HepG2 (cell line): ENCODE measurements at regions not wholly inside any gene's neighbourhood (a gene's known extent, or its start where the extent isn't known, plus 50 kb on each side); places are given as distances from the start of the nearest gene placed in this dataset.

Experiments used
- AKAP8 ChIP-seq: sonication (generic); formaldehyde crosslinking; IDR thresholded peaks from 2 replicates; pipeline ENCODE4 v1.5.1; 2020; ENCODE audit warnings: mild to moderate bottlenecking, missing genetic modification reagents
- CTCF ChIP-seq: sonication (generic); formaldehyde crosslinking; IDR thresholded peaks from 2 replicates; pipeline ENCODE4 v1.5.0; 2020; ENCODE audit warnings: mild to moderate bottlenecking, missing genetic modification reagents, moderate library complexity
- ETV5 ChIP-seq: IDR thresholded peaks from 2 replicates; pipeline ENCODE4 v1.6.1; 2018; ENCODE audit warnings: missing biosample characterization, missing genetic modification reagents, inconsistent platforms, borderline replicate concordance
- FOSL2 ChIP-seq: sonication (generic); formaldehyde crosslinking; IDR thresholded peaks from 2 replicates; pipeline ENCODE4 v1.4.0; 2020; ENCODE audit warnings: missing genetic modification reagents
- FOXA3 ChIP-seq: IDR thresholded peaks from 2 replicates; pipeline ENCODE4 v1.6.1; 2016; ENCODE audit warnings: missing genetic modification reagents, missing compliant biosample characterization
- HOXA9 ChIP-seq: sonication (generic); formaldehyde crosslinking; IDR thresholded peaks from 2 replicates; pipeline ENCODE4 v1.8.1; 2022; ENCODE audit warnings: missing genetic modification reagents, mild to moderate bottlenecking, moderate library complexity, borderline replicate concordance
- JUN ChIP-seq: sonication (generic); formaldehyde crosslinking; IDR thresholded peaks from 2 replicates; pipeline ENCODE4 v1.4.0; 2020; ENCODE audit warnings: mild to moderate bottlenecking, missing genetic modification reagents
- KLF15 ChIP-seq: sonication (generic); formaldehyde crosslinking; IDR thresholded peaks from 2 replicates; pipeline ENCODE4 v1.8.1; 2023; ENCODE audit warnings: borderline replicate concordance, mild to moderate bottlenecking, inconsistent platforms, missing genetic modification reagents, mixed read lengths
- MATR3 ChIP-seq: sonication (generic); formaldehyde crosslinking; IDR thresholded peaks from 2 replicates; pipeline ENCODE4 v1.4.0; 2020; ENCODE audit warnings: missing genetic modification reagents
- MXI1 ChIP-seq: IDR thresholded peaks from 3 replicates; pipeline ENCODE4 v1.6.1; 2012; ENCODE audit warnings: low read depth, low read length, inconsistent platforms, borderline replicate concordance
- PRMT3 ChIP-seq: sonication (generic); formaldehyde crosslinking; IDR thresholded peaks from 2 replicates; pipeline ENCODE4 v1.8.1; 2022; ENCODE audit warnings: low read depth, mild to moderate bottlenecking, moderate library complexity, missing genetic modification reagents, borderline replicate concordance
- RBM22 ChIP-seq: fragments of 200-400 bp; formaldehyde crosslinking; optimal IDR thresholded peaks from 2 replicates; pipeline ENCODE3; 2017; ENCODE audit warnings: mild to moderate bottlenecking, low read length, moderate library complexity
- RBM39 ChIP-seq: fragments of 200-400 bp; formaldehyde crosslinking; IDR thresholded peaks from one replicate; pipeline ENCODE4 v1.6.1; 2018; ENCODE audit warnings: antibody characterized with exemption, mild to moderate bottlenecking, low read depth, low read length; ENCODE audit not compliant: poor library complexity, severe bottlenecking
- SRY ChIP-seq: sonication (generic); formaldehyde crosslinking; IDR thresholded peaks from 2 replicates; pipeline ENCODE4 v1.8.0; 2022; ENCODE audit warnings: mild to moderate bottlenecking, missing genetic modification reagents
- XBP1 ChIP-seq: sonication (generic); formaldehyde crosslinking; IDR thresholded peaks from 2 replicates; pipeline ENCODE4 v1.5.0; 2020; ENCODE audit warnings: missing genetic modification reagents
- ZC3H4 ChIP-seq: sonication (generic); formaldehyde crosslinking; IDR thresholded peaks from 2 replicates; pipeline ENCODE4 v1.4.0; 2020; ENCODE audit warnings: missing genetic modification reagents, borderline replicate concordance
- ZKSCAN1 ChIP-seq: fragments of 150-350 bp; IDR thresholded peaks from 2 replicates; pipeline ENCODE4 v1.6.1; 2014; ENCODE audit warnings: low read length
- ZNF296 ChIP-seq: sonication (generic); formaldehyde crosslinking; conservative IDR thresholded peaks from 2 replicates; pipeline ENCODE4 v1.5.0; 2020; ENCODE audit warnings: mild to moderate bottlenecking, missing genetic modification reagents
- ZNF33B ChIP-seq: sonication (generic); formaldehyde crosslinking; IDR thresholded peaks from 2 replicates; pipeline ENCODE4 v1.5.1; 2020; ENCODE audit warnings: mild to moderate bottlenecking, missing genetic modification reagents
- ZNF749 ChIP-seq: sonication (generic); formaldehyde crosslinking; IDR thresholded peaks from 2 replicates; pipeline ENCODE4 v1.8.0; 2022; ENCODE audit warnings: mild to moderate bottlenecking, missing genetic modification reagents, moderate library complexity, borderline replicate concordance
- TF ChIP-seq, protein P1 (sequence below): sonication (generic); formaldehyde crosslinking; IDR thresholded peaks from 2 replicates; pipeline ENCODE4 v1.4.0; 2020; ENCODE audit warnings: missing genetic modification reagents, borderline replicate concordance
- TF ChIP-seq, protein P2 (sequence below): sonication (generic); formaldehyde crosslinking; IDR thresholded peaks from 2 replicates; pipeline ENCODE4 v1.5.0; 2020; ENCODE audit warnings: missing genetic modification reagents
- TF ChIP-seq, protein P3 (sequence below): sonication (generic); formaldehyde crosslinking; conservative IDR thresholded peaks from 2 replicates; pipeline ENCODE4 v1.5.0; 2020; ENCODE audit warnings: missing genetic modification reagents
- TF ChIP-seq, protein P4 (sequence below): sonication (generic); formaldehyde crosslinking; conservative IDR thresholded peaks from 2 replicates; pipeline ENCODE4 v1.8.0; 2022; ENCODE audit warnings: low read depth, missing genetic modification reagents

DNA sequence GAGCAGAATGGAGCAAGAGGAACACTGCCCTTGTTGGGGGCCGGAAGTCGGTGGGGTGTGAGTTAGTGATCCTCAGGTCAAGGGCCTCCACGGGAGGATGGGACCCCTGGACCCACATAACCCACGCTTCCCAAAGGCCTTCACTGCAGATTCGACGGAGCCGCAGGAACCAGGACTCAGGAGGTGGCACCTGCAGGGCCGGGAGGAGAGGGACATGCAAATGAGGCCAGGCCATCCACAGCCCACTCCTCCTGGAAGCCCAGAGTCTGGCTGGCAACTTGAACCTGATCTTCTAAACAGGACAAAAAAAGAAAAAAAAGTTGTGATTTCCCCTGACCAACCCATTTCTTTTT lies 299.9 kb downstream of the SOX9 start (continued):
- TF ChIP-seq MXI1 (no peak), SRY (0 out of 2 replicates have a peak, but pooled peaks have one; percentile 6), FOSL2 (no peak), ZC3H4 (CRISPR knock-in tag) (no peak), ZNF749 (CRISPR knock-in tag) (no peak), RBM22 (no peak), JUN (CRISPR knock-in tag) (no peak), MATR3 (CRISPR knock-in tag) (no peak), CTCF (CRISPR knock-in tag) (no peak; the same call in 1 of the 2 replicates), XBP1 (CRISPR knock-in tag) (no peak), RBM39 (peak; percentile 82), ZNF33B (CRISPR knock-in tag) (no peak), ZKSCAN1 (no peak), AKAP8 (CRISPR knock-in tag) (no peak; the same call in 1 of the 2 replicates), KLF15 (no peak), FOXA3 (CRISPR knock-in tag) (no peak), ZNF296 (CRISPR knock-in tag) (no peak), HOXA9 (CRISPR knock-in tag) (no peak), ETV5 (CRISPR knock-in tag) (no peak), PRMT3 (CRISPR knock-in tag) (no peak)
- TF ChIP-seq, protein P1, sequence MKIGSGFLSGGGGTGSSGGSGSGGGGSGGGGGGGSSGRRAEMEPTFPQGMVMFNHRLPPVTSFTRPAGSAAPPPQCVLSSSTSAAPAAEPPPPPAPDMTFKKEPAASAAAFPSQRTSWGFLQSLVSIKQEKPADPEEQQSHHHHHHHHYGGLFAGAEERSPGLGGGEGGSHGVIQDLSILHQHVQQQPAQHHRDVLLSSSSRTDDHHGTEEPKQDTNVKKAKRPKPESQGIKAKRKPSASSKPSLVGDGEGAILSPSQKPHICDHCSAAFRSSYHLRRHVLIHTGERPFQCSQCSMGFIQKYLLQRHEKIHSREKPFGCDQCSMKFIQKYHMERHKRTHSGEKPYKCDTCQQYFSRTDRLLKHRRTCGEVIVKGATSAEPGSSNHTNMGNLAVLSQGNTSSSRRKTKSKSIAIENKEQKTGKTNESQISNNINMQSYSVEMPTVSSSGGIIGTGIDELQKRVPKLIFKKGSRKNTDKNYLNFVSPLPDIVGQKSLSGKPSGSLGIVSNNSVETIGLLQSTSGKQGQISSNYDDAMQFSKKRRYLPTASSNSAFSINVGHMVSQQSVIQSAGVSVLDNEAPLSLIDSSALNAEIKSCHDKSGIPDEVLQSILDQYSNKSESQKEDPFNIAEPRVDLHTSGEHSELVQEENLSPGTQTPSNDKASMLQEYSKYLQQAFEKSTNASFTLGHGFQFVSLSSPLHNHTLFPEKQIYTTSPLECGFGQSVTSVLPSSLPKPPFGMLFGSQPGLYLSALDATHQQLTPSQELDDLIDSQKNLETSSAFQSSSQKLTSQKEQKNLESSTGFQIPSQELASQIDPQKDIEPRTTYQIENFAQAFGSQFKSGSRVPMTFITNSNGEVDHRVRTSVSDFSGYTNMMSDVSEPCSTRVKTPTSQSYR (CRISPR knock-in tag), result no peak
- TF ChIP-seq, protein P2, sequence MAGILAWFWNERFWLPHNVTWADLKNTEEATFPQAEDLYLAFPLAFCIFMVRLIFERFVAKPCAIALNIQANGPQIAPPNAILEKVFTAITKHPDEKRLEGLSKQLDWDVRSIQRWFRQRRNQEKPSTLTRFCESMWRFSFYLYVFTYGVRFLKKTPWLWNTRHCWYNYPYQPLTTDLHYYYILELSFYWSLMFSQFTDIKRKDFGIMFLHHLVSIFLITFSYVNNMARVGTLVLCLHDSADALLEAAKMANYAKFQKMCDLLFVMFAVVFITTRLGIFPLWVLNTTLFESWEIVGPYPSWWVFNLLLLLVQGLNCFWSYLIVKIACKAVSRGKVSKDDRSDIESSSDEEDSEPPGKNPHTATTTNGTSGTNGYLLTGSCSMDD (CRISPR knock-in tag), result no peak
- TF ChIP-seq, protein P3, sequence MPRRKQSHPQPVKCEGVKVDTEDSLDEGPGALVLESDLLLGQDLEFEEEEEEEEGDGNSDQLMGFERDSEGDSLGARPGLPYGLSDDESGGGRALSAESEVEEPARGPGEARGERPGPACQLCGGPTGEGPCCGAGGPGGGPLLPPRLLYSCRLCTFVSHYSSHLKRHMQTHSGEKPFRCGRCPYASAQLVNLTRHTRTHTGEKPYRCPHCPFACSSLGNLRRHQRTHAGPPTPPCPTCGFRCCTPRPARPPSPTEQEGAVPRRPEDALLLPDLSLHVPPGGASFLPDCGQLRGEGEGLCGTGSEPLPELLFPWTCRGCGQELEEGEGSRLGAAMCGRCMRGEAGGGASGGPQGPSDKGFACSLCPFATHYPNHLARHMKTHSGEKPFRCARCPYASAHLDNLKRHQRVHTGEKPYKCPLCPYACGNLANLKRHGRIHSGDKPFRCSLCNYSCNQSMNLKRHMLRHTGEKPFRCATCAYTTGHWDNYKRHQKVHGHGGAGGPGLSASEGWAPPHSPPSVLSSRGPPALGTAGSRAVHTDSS, result no peak
- TF ChIP-seq, protein P4, sequence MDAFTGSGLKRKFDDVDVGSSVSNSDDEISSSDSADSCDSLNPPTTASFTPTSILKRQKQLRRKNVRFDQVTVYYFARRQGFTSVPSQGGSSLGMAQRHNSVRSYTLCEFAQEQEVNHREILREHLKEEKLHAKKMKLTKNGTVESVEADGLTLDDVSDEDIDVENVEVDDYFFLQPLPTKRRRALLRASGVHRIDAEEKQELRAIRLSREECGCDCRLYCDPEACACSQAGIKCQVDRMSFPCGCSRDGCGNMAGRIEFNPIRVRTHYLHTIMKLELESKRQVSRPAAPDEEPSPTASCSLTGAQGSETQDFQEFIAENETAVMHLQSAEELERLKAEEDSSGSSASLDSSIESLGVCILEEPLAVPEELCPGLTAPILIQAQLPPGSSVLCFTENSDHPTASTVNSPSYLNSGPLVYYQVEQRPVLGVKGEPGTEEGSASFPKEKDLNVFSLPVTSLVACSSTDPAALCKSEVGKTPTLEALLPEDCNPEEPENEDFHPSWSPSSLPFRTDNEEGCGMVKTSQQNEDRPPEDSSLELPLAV (CRISPR knock-in tag), result no peak
